RWPE1 (cell line): ENCODE measurements at regions not wholly inside any gene's neighbourhood (a gene's known extent, or its start where the extent isn't known, plus 50 kb on each side); places are given as distances from the start of the nearest gene placed in this dataset.

Source experiments
- CTCF ChIA-PET: fragments of 350-600 bp; sonication (Branson Sonifier 250); formaldehyde crosslinking; extraction: SDS; loops from one replicate; lab custom pipeline; 2021; lab: Yijun Ruan, JAX
- POLR2A ChIA-PET: fragments of 400-600 bp; formaldehyde crosslinking; extraction: SDS; loops from one replicate; lab custom pipeline; 2020; ENCODE audit warnings: antibody characterized with exemption; ENCODE audit not compliant: low non-redundant PET; lab: Yijun Ruan, JAX
- DNase-seq: peaks from one replicate; pipeline ENCODE4 v3.0.0; 2012; ENCODE audit warnings: low spot score
- H3K27ac ChIP-seq: fragments of 450-650 bp; 2 replicates; pipeline ENCODE4 v1.5.1; 2017
- TF ChIP-seq, protein P1 (sequence below): fragments of 450-650 bp; conservative IDR thresholded peaks from 2 replicates; pipeline ENCODE4 v1.5.1; 2017; ENCODE audit warnings: low read depth, mild to moderate bottlenecking

DNA sequence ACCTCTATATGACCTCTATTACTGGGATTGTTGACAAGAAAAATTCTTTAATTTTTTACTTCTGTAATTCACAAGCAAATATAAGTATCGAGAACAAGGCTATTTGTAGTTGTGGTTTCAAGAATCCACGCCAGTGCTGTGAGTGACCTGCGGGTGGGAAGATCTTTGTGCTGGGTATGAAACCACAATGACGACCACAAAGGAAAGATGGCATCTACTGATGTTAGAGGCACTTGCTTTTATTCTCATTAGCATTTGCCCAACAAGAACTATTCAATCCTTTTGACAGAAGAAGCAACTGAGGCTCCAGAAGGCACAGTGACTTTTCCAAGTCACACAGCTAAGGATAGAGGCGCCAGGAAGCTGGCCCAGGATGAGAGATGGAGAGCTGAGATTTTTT is 1054.9 kb downstream of the TBC1D22A start:
- POLR2A ChIA-PET = no interaction called here
- H3K27ac ChIP-seq = no peak overlapping the region
- no peak for DNase-seq
- TF ChIP-seq, protein P1, sequence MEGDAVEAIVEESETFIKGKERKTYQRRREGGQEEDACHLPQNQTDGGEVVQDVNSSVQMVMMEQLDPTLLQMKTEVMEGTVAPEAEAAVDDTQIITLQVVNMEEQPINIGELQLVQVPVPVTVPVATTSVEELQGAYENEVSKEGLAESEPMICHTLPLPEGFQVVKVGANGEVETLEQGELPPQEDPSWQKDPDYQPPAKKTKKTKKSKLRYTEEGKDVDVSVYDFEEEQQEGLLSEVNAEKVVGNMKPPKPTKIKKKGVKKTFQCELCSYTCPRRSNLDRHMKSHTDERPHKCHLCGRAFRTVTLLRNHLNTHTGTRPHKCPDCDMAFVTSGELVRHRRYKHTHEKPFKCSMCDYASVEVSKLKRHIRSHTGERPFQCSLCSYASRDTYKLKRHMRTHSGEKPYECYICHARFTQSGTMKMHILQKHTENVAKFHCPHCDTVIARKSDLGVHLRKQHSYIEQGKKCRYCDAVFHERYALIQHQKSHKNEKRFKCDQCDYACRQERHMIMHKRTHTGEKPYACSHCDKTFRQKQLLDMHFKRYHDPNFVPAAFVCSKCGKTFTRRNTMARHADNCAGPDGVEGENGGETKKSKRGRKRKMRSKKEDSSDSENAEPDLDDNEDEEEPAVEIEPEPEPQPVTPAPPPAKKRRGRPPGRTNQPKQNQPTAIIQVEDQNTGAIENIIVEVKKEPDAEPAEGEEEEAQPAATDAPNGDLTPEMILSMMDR = no peak
- CTCF ChIA-PET = interaction anchor here (0.6 kb wide), 1 partner anchor 594 kb away, joined by 3 read pairs; no protein-coding TSS in a partner anchor

DNA sequence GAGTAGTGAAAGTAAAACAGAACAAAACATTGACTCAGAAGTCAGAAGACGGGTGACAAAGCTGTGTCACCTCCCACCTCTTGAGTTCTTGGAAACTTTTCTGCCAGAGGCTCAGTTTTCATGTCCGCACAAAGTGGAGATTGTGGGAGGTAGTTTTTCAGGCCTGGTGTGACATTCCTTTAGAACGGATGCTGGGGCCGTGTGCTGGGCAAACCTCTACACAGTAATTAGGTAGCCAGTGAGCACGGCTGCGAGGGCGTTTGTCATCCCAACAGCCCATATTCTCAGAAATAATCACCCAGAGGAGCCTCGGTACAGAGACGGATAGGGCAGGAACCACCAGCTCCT is 1054.4 kb downstream of the TBC1D22A start:
- CTCF ChIA-PET = interaction anchor here (0.6 kb wide), 1 partner anchor 593 kb away, joined by 3 read pairs; no protein-coding TSS in a partner anchor
- POLR2A ChIA-PET = no interaction called here
- H3K27ac ChIP-seq = no peak overlapping the region
- TF ChIP-seq, protein P1 = no peak
- no peak for DNase-seq

DNA sequence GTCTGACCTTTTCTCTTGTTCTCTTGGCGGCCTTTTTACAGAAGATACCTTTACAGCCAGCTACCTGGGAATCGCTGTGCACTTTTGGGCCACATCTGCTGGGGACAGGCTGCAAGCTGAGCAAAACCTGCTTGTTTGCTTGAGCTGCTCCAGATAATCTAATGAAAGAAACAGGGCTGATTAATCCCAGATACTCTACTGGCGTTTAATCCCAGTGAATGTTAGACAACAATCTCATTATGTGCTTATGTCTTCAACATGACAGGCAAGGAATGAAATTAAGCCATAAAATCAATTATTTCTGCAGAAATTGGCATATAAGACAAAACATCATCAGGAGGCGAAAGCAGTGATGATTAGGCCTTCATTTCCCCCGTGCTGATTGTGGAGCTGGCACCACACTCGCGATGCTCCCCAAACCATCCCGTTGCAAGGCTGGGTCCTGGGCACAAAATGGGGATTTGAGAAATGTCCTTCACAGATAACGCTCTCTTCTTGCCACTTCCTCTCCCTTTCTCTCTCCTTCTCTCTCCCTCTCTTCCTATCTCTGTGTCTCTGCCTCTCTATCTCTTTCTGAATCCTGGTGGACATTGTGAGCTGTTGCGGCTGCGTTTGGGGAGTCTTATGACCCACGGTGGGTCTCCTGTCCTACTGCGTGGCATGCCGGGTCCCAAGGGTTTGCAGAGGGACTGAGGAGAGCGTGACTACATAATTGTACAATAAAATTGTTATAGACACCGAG is 1053.8 kb downstream of the TBC1D22A start:
- H3K27ac ChIP-seq = no peak overlapping the region
- CTCF ChIA-PET = no interaction called here
- POLR2A ChIA-PET = no interaction called here
- DNase-seq = no peak
- TF ChIP-seq, protein P1 = no peak

DNA sequence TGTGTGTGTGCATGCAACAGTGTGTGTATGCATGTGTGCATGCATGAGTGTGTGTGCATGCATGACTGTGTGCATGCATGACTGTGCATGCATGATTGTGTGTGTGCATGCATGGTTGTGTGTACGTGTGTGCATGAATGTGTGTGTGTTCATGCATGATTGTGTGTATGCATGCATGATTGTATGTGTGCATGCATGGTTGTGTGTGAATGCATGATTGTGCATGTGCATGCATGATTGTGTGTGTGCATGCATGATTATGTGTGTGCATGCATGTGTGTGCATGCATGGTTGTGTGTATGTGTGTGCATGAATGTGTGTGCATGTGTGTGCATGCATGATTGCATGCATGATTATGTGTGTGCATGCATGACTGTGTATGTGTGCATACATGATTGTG is 1052.0 kb downstream of the TBC1D22A start:
- ChIA-PET POLR2A (no interaction called here), CTCF (no interaction called here)
- no peak overlapping the region for H3K27ac ChIP-seq
- DNase-seq = no peak
- TF ChIP-seq, protein P1 = no peak

DNA sequence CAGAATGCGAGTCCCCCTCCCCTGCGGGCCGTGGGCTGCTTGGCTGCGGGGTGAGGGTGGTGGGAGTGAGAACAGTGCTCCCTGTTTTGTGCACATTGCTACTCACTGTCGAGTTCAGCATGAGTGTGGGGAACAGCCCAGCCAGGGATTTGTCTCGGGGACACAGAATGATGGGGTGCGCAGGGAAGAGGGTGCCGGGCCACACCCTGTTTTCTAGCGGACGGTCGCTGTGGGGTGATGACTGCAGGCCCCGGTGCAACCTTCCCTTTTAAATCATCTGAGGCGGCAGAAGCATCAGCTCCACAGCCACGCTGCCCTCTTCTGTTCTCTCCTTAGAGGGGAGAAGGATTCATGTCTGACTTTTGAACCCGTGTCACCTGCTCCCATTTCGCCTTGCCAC is 1051.2 kb downstream of the TBC1D22A start:
- no peak for DNase-seq
- ChIA-PET CTCF (no interaction called here), POLR2A (no interaction called here)
- H3K27ac ChIP-seq = no peak overlapping the region
- TF ChIP-seq, protein P1 = no peak

DNA sequence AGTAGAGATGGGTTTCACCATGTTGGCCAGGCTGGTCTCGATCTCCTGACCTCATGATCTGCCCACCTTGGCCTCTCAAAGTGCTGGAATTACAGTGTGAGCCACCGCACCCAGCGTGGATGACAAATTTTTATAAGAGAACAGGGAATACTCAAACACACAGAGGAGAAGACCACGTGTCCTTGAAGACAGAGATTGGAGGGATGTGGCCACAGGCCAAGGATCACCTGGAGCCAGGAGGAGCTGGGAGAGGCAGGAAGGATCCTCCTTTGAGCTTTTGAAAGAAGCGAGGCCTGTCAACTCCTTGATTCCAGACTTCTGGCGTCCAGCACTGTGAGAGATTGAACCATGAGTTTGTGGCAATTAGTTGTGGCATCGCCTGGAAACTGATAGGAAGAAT is 1049.5 kb downstream of the TBC1D22A start:
- CTCF ChIA-PET = no interaction called here
- TF ChIP-seq, protein P1 = no peak
- POLR2A ChIA-PET = no interaction called here
- DNase-seq = no peak
- H3K27ac ChIP-seq = no peak overlapping the region
